A549 (cell line): ENCODE measurements at regions not wholly inside any gene's neighbourhood (a gene's known extent, or its start where the extent isn't known, plus 50 kb on each side); places are given as distances from the start of the nearest gene placed in this dataset.

Source experiments
- ATAC-seq, 2 experiments: fragments of 200-7000 bp in 1 of 2; fragments of >200 bp in 1 of 2; cut with Nextera tagmentation in 1 of 2; cut with Tn5 transposase in 1 of 2; 3 replicates each; pipeline versions ENCODE4 v1.8.0 to v1.9.1; 2018 to 2020; ENCODE audit warnings: mild to moderate bottlenecking in 1 of 2, moderate library complexity in 1 of 2
- CTCF ChIA-PET: fragments of 300-600 bp; sonication (Branson Sonifier 250); formaldehyde crosslinking; extraction: SDS; loops from one replicate; lab custom pipeline; 2021; ENCODE audit warnings: antibody characterized with exemption, inconsistent platforms; lab: Yijun Ruan, JAX
- POLR2A ChIA-PET: fragments of 350-600 bp; formaldehyde crosslinking; extraction: SDS; loops from one replicate; lab custom pipeline; 2021; ENCODE audit warnings: antibody characterized with exemption, inconsistent platforms; lab: Yijun Ruan, JAX
- DNase-seq, 2 experiments: peaks; one replicate each; pipeline versions ENCODE4 v3.0.0 to v3.0.0-alpha.2; 2011 to 2016; ENCODE audit warnings: low read depth in 1 of 2, low spot score in 1 of 2
- FAIRE-seq: peaks from 2 replicates; lab custom pipeline; 2011; peaks lifted over from hg19 to GRCh38; lab: Jason Lieb, UNC
- H3K27ac ChIP-seq, 2 experiments: fragments of >200 bp; sonication (Bioruptor Twin); formaldehyde crosslinking; 3 replicates each; pipeline ENCODE4 v1.5.1; 2016 to 2017
- H3K4me1 ChIP-seq: fragments of >200 bp; sonication (Bioruptor Twin); formaldehyde crosslinking; 3 replicates; pipeline ENCODE4 v1.6.1; 2016
- H3K4me2 ChIP-seq: fragments of >200 bp; sonication (Bioruptor Twin); formaldehyde crosslinking; 3 replicates; pipeline ENCODE4 v1.6.1; 2016
- H3K4me3 ChIP-seq: fragments of >200 bp; sonication (Bioruptor Twin); formaldehyde crosslinking; 3 replicates; pipeline ENCODE4 v1.5.1; 2016
- H3K9me3 ChIP-seq: fragments of >200 bp; sonication (Bioruptor Twin); formaldehyde crosslinking; 3 replicates; pipeline ENCODE4 v1.6.1; 2016
- CEBPB ChIP-seq, 2 experiments: fragments of >200 bp in 1 of 2; sonication (Bioruptor Twin) in 1 of 2; formaldehyde crosslinking in 1 of 2; IDR thresholded peaks; 2 replicates each; pipeline ENCODE4 v1.6.1; 2012 to 2016
- CHD2 ChIP-seq: fragments of 150-350 bp; IDR thresholded peaks from 2 replicates; pipeline ENCODE4 v1.6.1; 2014; ENCODE audit warnings: low read length; ENCODE audit not compliant: partially characterized antibody
- CHD4 ChIP-seq: fragments of 200-600 bp; sonication (generic); IDR thresholded peaks from 2 replicates; pipeline ENCODE4 v1.6.1; 2016; ENCODE audit warnings: antibody characterized with exemption, mild to moderate bottlenecking, borderline replicate concordance
- E2F6 ChIP-seq: IDR thresholded peaks from 2 replicates; pipeline ENCODE4 v1.6.1; 2012; ENCODE audit warnings: low read depth, borderline replicate concordance
- EHF ChIP-seq: fragments of 250-450 bp; sonication (Bioruptor Pico); IDR thresholded peaks from 2 replicates; pipeline ENCODE4 v1.5.0; 2020; ENCODE audit warnings: mild to moderate bottlenecking
- EP300 ChIP-seq, 2 experiments: fragments of >200 bp; sonication (Bioruptor Twin); formaldehyde crosslinking; IDR thresholded peaks; 2 replicates in 1 of 2; 3 replicates in 1 of 2; pipeline ENCODE4 v1.6.1; 2016 to 2017
- ESRRA ChIP-seq: fragments of 150-350 bp; IDR thresholded peaks from 2 replicates; pipeline ENCODE4 v1.6.1; 2014; ENCODE audit warnings: mild to moderate bottlenecking, low read length, borderline replicate concordance
- FOSB ChIP-seq: fragments of 250-450 bp; sonication (Bioruptor Pico); IDR thresholded peaks from 2 replicates; pipeline ENCODE4 v1.5.0; 2020; ENCODE audit warnings: mild to moderate bottlenecking, moderate library complexity
- HDAC2 ChIP-seq: fragments of 200-600 bp; sonication (generic); IDR thresholded peaks from 2 replicates; pipeline ENCODE4 v1.6.1; 2016
- HES2 ChIP-seq: fragments of >200 bp; sonication (Bioruptor Twin); formaldehyde crosslinking; IDR thresholded peaks from 2 replicates; pipeline ENCODE4 v1.6.1; 2016
- HMGXB4 ChIP-seq: fragments of 250-450 bp; sonication (Bioruptor Pico); IDR thresholded peaks from 2 replicates; pipeline ENCODE4 v1.5.0; 2021; ENCODE audit warnings: mild to moderate bottlenecking, moderate library complexity, borderline replicate concordance
- HOXB13 ChIP-seq: fragments of 250-450 bp; sonication (Bioruptor Pico); IDR thresholded peaks from 2 replicates; pipeline ENCODE4 v1.5.0; 2020; ENCODE audit warnings: low read depth, mild to moderate bottlenecking, moderate library complexity
- HOXB5 ChIP-seq: fragments of 250-450 bp; sonication (Bioruptor Pico); IDR thresholded peaks from 2 replicates; pipeline ENCODE4 v1.5.0; 2020; ENCODE audit warnings: mild to moderate bottlenecking, moderate library complexity
- JUN ChIP-seq, 2 experiments: fragments of >200 bp; sonication (Bioruptor Twin); formaldehyde crosslinking; IDR thresholded peaks; 2 replicates in 1 of 2; 3 replicates in 1 of 2; pipeline ENCODE4 v1.6.1; 2016 to 2017
- JUNB ChIP-seq: fragments of >200 bp; sonication (Bioruptor Twin); formaldehyde crosslinking; IDR thresholded peaks from 2 replicates; pipeline ENCODE4 v1.6.1; 2016
- KDM5A ChIP-seq: fragments of 200-600 bp; sonication (generic); IDR thresholded peaks from 2 replicates; pipeline ENCODE4 v1.6.1; 2016; ENCODE audit warnings: antibody characterized with exemption, mild to moderate bottlenecking
- MAFK ChIP-seq: fragments of 450-650 bp; IDR thresholded peaks from 2 replicates; pipeline ENCODE4 v1.6.1; 2014; ENCODE audit not compliant: partially characterized antibody
- MYC ChIP-seq: IDR thresholded peaks from 2 replicates; pipeline ENCODE4 v1.6.1; 2012; ENCODE audit warnings: mild to moderate bottlenecking, inconsistent platforms, low read length, improper control_type of control experiment, borderline replicate concordance
- NFE2L2 ChIP-seq: fragments of 150-350 bp; conservative IDR thresholded peaks from 2 replicates; pipeline ENCODE4 v1.6.1; 2014; ENCODE audit warnings: low read length
- POLR2A ChIP-seq: IDR thresholded peaks from 2 replicates; pipeline ENCODE4 v1.6.1; 2012; ENCODE audit warnings: mild to moderate bottlenecking, low read length
- RARB ChIP-seq: fragments of 250-450 bp; sonication (Bioruptor Pico); IDR thresholded peaks from 2 replicates; pipeline ENCODE4 v1.8.0; 2021; ENCODE audit warnings: mild to moderate bottlenecking, moderate library complexity
- REST ChIP-seq: fragments of 200-600 bp; sonication (generic); IDR thresholded peaks from 2 replicates; pipeline ENCODE4 v1.6.1; 2016; ENCODE audit warnings: antibody characterized with exemption, mild to moderate bottlenecking, moderate library complexity
- RNF2 ChIP-seq: fragments of 200-600 bp; sonication (generic); IDR thresholded peaks from 2 replicates; pipeline ENCODE4 v1.6.1; 2016; ENCODE audit warnings: low read depth, mild to moderate bottlenecking, antibody characterized with exemption, moderate library complexity, borderline replicate concordance
- TFCP2L1 ChIP-seq: fragments of 250-450 bp; sonication (Bioruptor Pico); IDR thresholded peaks from 2 replicates; pipeline ENCODE4 v1.5.0; 2021; ENCODE audit warnings: mild to moderate bottlenecking
- USF2 ChIP-seq: fragments of 450-650 bp; IDR thresholded peaks from 2 replicates; pipeline ENCODE4 v1.6.1; 2014; ENCODE audit warnings: antibody characterized with exemption
- ZNF302 ChIP-seq: fragments of 250-450 bp; sonication (Bioruptor Pico); IDR thresholded peaks from 2 replicates; pipeline ENCODE4 v1.9.0; 2021; ENCODE audit warnings: inconsistent platforms, mild to moderate bottlenecking, moderate library complexity
- WGBS: methylation state at CpG from one replicate; pipeline ENCODE4 v1.1.6; 2017; ENCODE audit errors: missing lambda C conversion rate; 5-methylcytosine and 5-hydroxymethylcytosine counted together

- TF ChIP-seq REST (no peak), CHD4 (no peak), POLR2A (no peak), ESRRA (no peak), CEBPB (IDR thresholded peaks at IDR 0.05) (no peak), HES2 (no peak), HOXB5 (no peak), USF2 (no peak), MYC (no peak), KDM5A (no peak), E2F6 (no peak)
Measured at GRCh38 chr14:98350213-98350612, 921.8 kb downstream of the BCL11B start (continued).

GRCh38 chr14:98364961-98365360 lies 907.0 kb downstream of the BCL11B start:
- no peak for ATAC-seq
- Histone ChIP-seq H3K4me3 (no peak overlapping the region), H3K4me1 (no peaks in the 10 kb centered on the region)
- CTCF ChIA-PET, result no interaction called here
- POLR2A ChIA-PET, result no interaction called here
- TF ChIP-seq TFCP2L1 (CRISPR knock-in tag) (no peak), HES2 (no peak), ZNF302 (CRISPR knock-in tag) (no peak), RNF2 (no peak), FOSB (no peak), JUN (IDR thresholded peaks at IDR 0.05) (no peak)
- TF ChIP-seq, all 56 proteins: peak for 0
- 0% methylated on average over 1 of the region's 1 CpG for WGBS
- FAIRE-seq (no peak), DNase-seq (no peak)
- Histone ChIP-seq H3K9me3 (no peaks in the 10 kb centered on the region), H3K4me2 (no peak overlapping the region), H3K27ac (no peak overlapping the region)

GRCh38 chr14:98366429-98366828 lies 905.6 kb downstream of the BCL11B start:
- CTCF ChIA-PET, result no interaction called here
- Histone ChIP-seq H3K4me3 (no peak overlapping the region), H3K9me3 (no peaks in the 10 kb centered on the region), H3K4me1 (no peaks in the 10 kb centered on the region), H3K27ac (no peak overlapping the region), H3K4me2 (no peak overlapping the region)
- ATAC-seq, result no peak
- POLR2A ChIA-PET, result no interaction called here
- no peak for TF ChIP-seq HDAC2
- TF ChIP-seq NFE2L2, result no peak
- no peak for TF ChIP-seq JUNB
- TF ChIP-seq RARB (CRISPR knock-in tag), result no peak
- TF ChIP-seq ZNF302 (CRISPR knock-in tag), result no peak
- no peak for TF ChIP-seq HMGXB4
- TF ChIP-seq EHF (CRISPR knock-in tag), result no peak
- TF ChIP-seq CHD2, result no peak
- TF ChIP-seq HOXB13, result no peak
- no peak for TF ChIP-seq MAFK
- no peak for TF ChIP-seq EP300 (IDR thresholded peaks at IDR 0.05)
- TF ChIP-seq, all 56 proteins: peak for 0
- DNase-seq, result no peak
- 21% methylated on average over 6 of the region's 6 CpGs for WGBS
- FAIRE-seq, result no peak
